H1 (cell line): ENCODE measurements at regions not wholly inside any gene's neighbourhood (a gene's known extent, or its start where the extent isn't known, plus 50 kb on each side); places are given as distances from the start of the nearest gene placed in this dataset.

Experiments
- CTCF ChIA-PET: fragments of 300-600 bp; sonication (Branson Sonifier 250); formaldehyde crosslinking; loops from one replicate; lab custom pipeline; 2021; ENCODE audit not compliant: partially characterized antibody; lab: Charles Lee
- POLR2A ChIA-PET: fragments of 300-600 bp; sonication (Branson Sonifier 250); formaldehyde crosslinking; loops from one replicate; lab custom pipeline; 2021; ENCODE audit warnings: inconsistent platforms; ENCODE audit not compliant: partially characterized antibody; lab: Charles Lee
- DNase-seq, 2 experiments: peaks; one replicate each; pipeline versions ENCODE4 v3.0.0 to v3.0.0-alpha.2; 2010 to 2022; ENCODE audit warnings: low spot score in 2 of 2, low read depth in 1 of 2, mixed read lengths in 1 of 2
- FAIRE-seq: peaks from 2 replicates; lab custom pipeline; 2011; peaks lifted over from hg19 to GRCh38; lab: Jason Lieb, UNC
- H2AFZ ChIP-seq: 2 replicates; pipeline ENCODE4 v1.8.1; 2012; ENCODE audit warnings: low read length, inconsistent platforms
- H2AK5ac ChIP-seq: 2 replicates; pipeline ENCODE4 v1.6.1; 2013; ENCODE audit warnings: low read depth, low read length
- H2BK120ac ChIP-seq: replicated peaks from 2 replicates; pipeline ENCODE3; 2013; ENCODE audit warnings: low read depth, low read length, inconsistent platforms
- H2BK12ac ChIP-seq: 2 replicates; pipeline ENCODE4 v1.6.1; 2013; ENCODE audit warnings: low read depth, low read length
- H2BK15ac ChIP-seq: 2 replicates; pipeline ENCODE4 v1.6.1; 2013; ENCODE audit warnings: low read length
- H2BK20ac ChIP-seq: 2 replicates; pipeline ENCODE4 v1.6.1; 2013; ENCODE audit warnings: low read length
- H2BK5ac ChIP-seq: 2 replicates; pipeline ENCODE4 v1.6.1; 2013; ENCODE audit warnings: low read depth, low read length
- H3K14ac ChIP-seq: 2 replicates; pipeline ENCODE4 v1.6.1; 2013; ENCODE audit warnings: inconsistent platforms; ENCODE audit not compliant: insufficient read length
- H3K18ac ChIP-seq: 2 replicates; pipeline ENCODE4 v1.6.1; 2013; ENCODE audit warnings: low read length; ENCODE audit errors: extremely low read depth
- H3K23ac ChIP-seq: 2 replicates; pipeline ENCODE4 v1.6.1; 2013; ENCODE audit warnings: inconsistent platforms; ENCODE audit not compliant: insufficient read length
- H3K23me2 ChIP-seq: 2 replicates; pipeline ENCODE4 v1.6.1; 2013; ENCODE audit warnings: low read depth, low read length
- H3K27ac ChIP-seq: 2 replicates; pipeline ENCODE4 v1.6.1; 2011; ENCODE audit warnings: low read depth, low read length, inconsistent platforms
- H3K27me3 ChIP-seq, 4 experiments: replicated peaks in 1 of 4; 1 replicate in 1 of 4; 2 replicates in 3 of 4; pipeline versions ENCODE4 v1.6.1 to v1.8.1; 2011 to 2013; ENCODE audit warnings: low read length in 3 of 4, mild to moderate bottlenecking in 3 of 4, inconsistent platforms in 2 of 4, mixed read lengths in 2 of 4, moderate library complexity in 1 of 4; ENCODE audit not compliant: control insufficient read depth in 3 of 4, insufficient read depth in 3 of 4; ENCODE audit errors: extremely low read depth in 1 of 4
- H3K36me3 ChIP-seq, 4 experiments: 2 replicates each; pipeline versions ENCODE4 v1.6.1 to v1.8.1; 2011 to 2013; ENCODE audit warnings: mild to moderate bottlenecking in 4 of 4, low read length in 3 of 4, moderate library complexity in 2 of 4, control low read depth in 1 of 4, inconsistent platforms in 1 of 4; ENCODE audit not compliant: insufficient read depth in 4 of 4, control insufficient read depth in 2 of 4
- H3K4ac ChIP-seq: replicated peaks from 2 replicates; pipeline ENCODE3; 2013; ENCODE audit warnings: low read length, low read depth, mixed read lengths, inconsistent platforms; ENCODE audit not compliant: insufficient read length
- H3K4me1 ChIP-seq, 4 experiments: replicated peaks in 1 of 4; 1 replicate in 1 of 4; 2 replicates in 3 of 4; pipeline versions ENCODE4 v1.6.1 to v1.8.1; 2011 to 2013; ENCODE audit warnings: low read length in 3 of 4, inconsistent platforms in 2 of 4, mixed read lengths in 1 of 4; ENCODE audit not compliant: insufficient read depth in 4 of 4, control insufficient read depth in 3 of 4
- H3K4me2 ChIP-seq, 2 experiments: 2 replicates each; pipeline versions ENCODE4 v1.6.1 to v1.8.1; 2011 to 2013; ENCODE audit warnings: low read depth in 2 of 2, low read length in 2 of 2, control low read depth in 1 of 2, inconsistent platforms in 1 of 2, mild to moderate bottlenecking in 1 of 2; ENCODE audit not compliant: insufficient read depth in 1 of 2
- H3K4me3 ChIP-seq, 4 experiments: fragments of 200-600, 300-600 bp in 1 of 4; sonication (generic), shearing (Covaris generic), sonication (Bioruptor Twin) in 1 of 4; 2 replicates each; pipeline versions ENCODE4 v1.5.1 to v1.8.1; 2011 to 2016; ENCODE audit warnings: low read length in 4 of 4, low read depth in 3 of 4, control low read depth in 2 of 4, inconsistent platforms in 2 of 4, mild to moderate bottlenecking in 2 of 4, mixed read lengths in 1 of 4, moderate library complexity in 1 of 4; ENCODE audit not compliant: insufficient read depth in 2 of 4; ENCODE audit errors: extremely low read depth in 1 of 4
- H3K56ac ChIP-seq: replicated peaks from 2 replicates; pipeline ENCODE3; 2013; ENCODE audit warnings: low read depth, mild to moderate bottlenecking, mixed read lengths, low read length, inconsistent platforms; ENCODE audit not compliant: insufficient read length
- H3K79me1 ChIP-seq: 2 replicates; pipeline ENCODE4 v1.6.1; 2013; ENCODE audit warnings: low read depth, low read length, control low read depth
- H3K79me2 ChIP-seq, 2 experiments: 2 replicates each; pipeline versions ENCODE4 v1.6.1 to v1.8.1; 2012 to 2013; ENCODE audit warnings: low read length in 2 of 2, mild to moderate bottlenecking in 2 of 2, inconsistent platforms in 1 of 2; ENCODE audit not compliant: insufficient read depth in 2 of 2, control insufficient read depth in 1 of 2
- H3K9ac ChIP-seq, 4 experiments: replicated peaks in 1 of 4; 1 replicate in 1 of 4; 2 replicates in 3 of 4; pipeline versions ENCODE4 v1.6.1 to v1.8.1; 2011 to 2013; ENCODE audit warnings: low read depth in 3 of 4, low read length in 3 of 4, control low read depth in 2 of 4, mild to moderate bottlenecking in 2 of 4, moderate library complexity in 2 of 4, inconsistent platforms in 1 of 4; ENCODE audit errors: extremely low read depth in 1 of 4
- H3K9me3 ChIP-seq, 2 experiments: 2 replicates each; pipeline versions ENCODE4 v1.6.1 to v1.8.1; 2012 to 2013; ENCODE audit warnings: mild to moderate bottlenecking in 2 of 2, moderate library complexity in 2 of 2, control low read depth in 1 of 2, inconsistent platforms in 1 of 2, low read depth in 1 of 2, low read length in 1 of 2, mixed read lengths in 1 of 2; ENCODE audit not compliant: insufficient read depth in 2 of 2
- H4K20me1 ChIP-seq, 2 experiments: replicated peaks in 1 of 2; 2 replicates each; pipeline versions ENCODE3 to v1.8.1; 2011 to 2013; ENCODE audit warnings: inconsistent platforms in 2 of 2, low read length in 2 of 2, mild to moderate bottlenecking in 1 of 2; ENCODE audit not compliant: insufficient read depth in 2 of 2, control insufficient read depth in 1 of 2
- H4K5ac ChIP-seq: 2 replicates; pipeline ENCODE4 v1.6.1; 2013; ENCODE audit warnings: low read length, low read depth, mixed read lengths, inconsistent platforms; ENCODE audit not compliant: insufficient read length
- H4K8ac ChIP-seq: 2 replicates; pipeline ENCODE4 v1.8.0; 2013; ENCODE audit warnings: mild to moderate bottlenecking, moderate library complexity, low read length, inconsistent platforms; ENCODE audit not compliant: insufficient read depth; ENCODE audit errors: extremely low read depth
- H4K91ac ChIP-seq: replicated peaks from 2 replicates; pipeline ENCODE3; 2013; ENCODE audit warnings: low read length, mixed read lengths, inconsistent platforms; ENCODE audit not compliant: insufficient read length
- HDAC2 ChIP-seq, 2 experiments: fragments of 300-600 bp in 1 of 2; sonication (generic) in 1 of 2; IDR thresholded peaks; 2 replicates each; pipeline ENCODE4 v1.6.1; 2011 to 2012; ENCODE audit warnings: low read depth in 2 of 2, low read length in 2 of 2, mild to moderate bottlenecking in 2 of 2, moderate library complexity in 2 of 2, borderline replicate concordance in 1 of 2, inconsistent platforms in 1 of 2
- MAFK ChIP-seq: IDR thresholded peaks from 2 replicates; pipeline ENCODE4 v1.6.1; 2012; ENCODE audit warnings: low read depth, mild to moderate bottlenecking, improper control_type of control experiment, low read length
- NANOG ChIP-seq: IDR thresholded peaks from 2 replicates; pipeline ENCODE4 v1.6.1; 2011; ENCODE audit warnings: low read length, low read depth, mild to moderate bottlenecking, inconsistent platforms; ENCODE audit not compliant: insufficient read depth, poor library complexity, severe bottlenecking
- PHF8 ChIP-seq: fragments of 200-600 bp; sonication (generic); conservative IDR thresholded peaks from 2 replicates; pipeline ENCODE4 v1.7.1; 2012; ENCODE audit warnings: low read depth, mild to moderate bottlenecking, inconsistent platforms, low read length, moderate library complexity
- RNF2 ChIP-seq: fragments of 200-900, 300-1000 bp; sonication (generic); IDR thresholded peaks from 2 replicates; pipeline ENCODE4 v1.7.1; 2016; ENCODE audit warnings: borderline replicate concordance, low read depth, mild to moderate bottlenecking, antibody characterized with exemption, low read length; ENCODE audit not compliant: poor library complexity, severe bottlenecking; ENCODE audit errors: missing control alignments
- WGBS, 2 experiments: shearing (Covaris generic) in 1 of 2; methylation state at CpG; one replicate each; pipeline versions ENCODE4 v1.1.6 to v1.1.7; 2013 to 2015; ENCODE audit warnings: low lambda C conversion rate in 2 of 2, mixed read lengths in 2 of 2, inconsistent platforms in 1 of 2, low coverage in 1 of 2, missing lambda C conversion rate in 1 of 2; ENCODE audit not compliant: insufficient replicate concordance in 2 of 2, insufficient coverage in 1 of 2, insufficient read length in 1 of 2; ENCODE audit errors: extremely low coverage in 1 of 2, missing lambda C conversion rate in 1 of 2; 5-methylcytosine and 5-hydroxymethylcytosine counted together
- TF ChIP-seq, protein P1 (sequence below): IDR thresholded peaks from 2 replicates; pipeline ENCODE4 v1.6.1; 2011; ENCODE audit warnings: low read depth, mild to moderate bottlenecking, low read length; ENCODE audit not compliant: insufficient read depth

DNA sequence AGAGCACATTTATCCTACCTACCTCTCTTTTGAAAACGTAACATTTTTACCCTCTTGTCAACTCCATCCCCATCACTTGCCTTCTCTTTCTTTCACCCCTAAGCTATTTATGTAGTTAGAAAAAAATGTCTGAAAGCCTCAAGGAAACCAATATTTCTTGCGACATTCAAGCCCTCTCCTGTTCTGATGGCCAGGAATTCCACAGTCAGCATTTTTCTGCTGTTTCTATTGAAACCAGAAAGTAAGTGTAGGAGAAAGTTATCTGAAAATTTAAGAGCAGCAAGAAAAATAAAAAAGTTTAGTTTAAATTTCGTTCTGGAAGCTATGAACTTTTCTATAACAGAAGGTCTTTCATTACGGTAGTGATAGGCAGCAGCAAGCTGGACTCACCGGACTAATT is 247.6 kb upstream of the PBX1 start:
- no peak overlapping the region for H4K91ac ChIP-seq
- H3K56ac ChIP-seq: no peak overlapping the region
- H4K5ac ChIP-seq: no peak overlapping the region
- H2BK12ac ChIP-seq: no peak overlapping the region
- POLR2A ChIA-PET: no interaction called here
- H3K18ac ChIP-seq: no peak overlapping the region
- H3K4me2 ChIP-seq: no peak overlapping the region
- H4K8ac ChIP-seq: no peak overlapping the region
- no peak overlapping the region for H2AFZ ChIP-seq
- no peak for DNase-seq
- no peak overlapping the region for H2BK15ac ChIP-seq
- H3K79me2 ChIP-seq: no peaks in the 10 kb centered on the region
- H4K20me1 ChIP-seq: no peaks in the 10 kb centered on the region
- no peaks in the 10 kb centered on the region; the same call in 1 of the 2 replicates for H3K23me2 ChIP-seq
- CTCF ChIA-PET: interaction anchor here (0.7 to 1.5 kb wide), 3 partner anchors 10 to 515 kb away, joined by 3 to 4 read pairs (median 3); no protein-coding TSS in a partner anchor
- FAIRE-seq: no peak
- H2BK20ac ChIP-seq: no peak overlapping the region
- H3K14ac ChIP-seq: no peak overlapping the region
- no peak overlapping the region for H3K4me3 ChIP-seq
- 78% methylated on average over 5 of the region's 5 CpGs; no CpG with 5 or more reads in 1 of the 2 experiments for WGBS, 2 experiments
- H3K9ac ChIP-seq: no peak overlapping the region
- no peak overlapping the region for H3K23ac ChIP-seq
- H2BK5ac ChIP-seq: no peak overlapping the region
- no peak overlapping the region for H3K4ac ChIP-seq
- H3K4me1 ChIP-seq: peaks cover 0 to 4% (median 0%) of the 10 kb centered on the region in 4 experiments; a peak in 1 of 7 replicates
- no peaks in the 10 kb centered on the region for H3K9me3 ChIP-seq
- H3K36me3 ChIP-seq: no peaks in the 10 kb centered on the region
- no peaks in the 10 kb centered on the region; a peak in 1 of 7 replicates for H3K27me3 ChIP-seq
- TF ChIP-seq RNF2 (no peak), MAFK (peak; percentile 52; the same call in 1 of the 2 replicates), NANOG (no peak), HDAC2 (IDR thresholded peaks at IDR 0.05; ENCODE audit: borderline replicate concordance in 1 of 2, low read depth in 2 of 2, low read length in 2 of 2) (no peak), PHF8 (no peak)
- TF ChIP-seq, protein P1, sequence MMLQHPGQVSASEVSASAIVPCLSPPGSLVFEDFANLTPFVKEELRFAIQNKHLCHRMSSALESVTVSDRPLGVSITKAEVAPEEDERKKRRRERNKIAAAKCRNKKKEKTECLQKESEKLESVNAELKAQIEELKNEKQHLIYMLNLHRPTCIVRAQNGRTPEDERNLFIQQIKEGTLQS: no peak
- H3K27ac ChIP-seq: no peak overlapping the region
- H3K79me1 ChIP-seq: no peaks in the 10 kb centered on the region
- H2BK120ac ChIP-seq: no peak overlapping the region
- H2AK5ac ChIP-seq: no peak overlapping the region
